Esophagus muscularis mucosa (tissue), 4 donors: ENCODE measurements at regions not wholly inside any gene's neighbourhood (a gene's known extent, or its start where the extent isn't known, plus 50 kb on each side); places are given as distances from the start of the nearest gene placed in this dataset.

Experiments
- DNase-seq: peaks from one replicate; pipeline ENCODE4 v3.0.0-alpha.2; 2017; ENCODE audit errors: extremely low spot score
- H3K27ac ChIP-seq, 4 donors: fragments of 200-600 bp; sonication (generic); replicated peaks in 1 of 4; 1 replicate in 3 of 4; 2 replicates in 1 of 4; pipeline ENCODE4 v1.5.1; 2016 to 2019; ENCODE audit warnings: mild to moderate bottlenecking in 1 of 4
- H3K27me3 ChIP-seq, 4 donors: fragments of 200-600 bp; sonication (generic); one replicate each; pipeline versions ENCODE4 v1.5.1 to v1.6.0; 2016 to 2019
- H3K36me3 ChIP-seq, 4 donors: fragments of 200-600 bp; sonication (generic); one replicate each; pipeline ENCODE4 v1.5.1; 2016 to 2019
- H3K4me1 ChIP-seq, 4 donors: fragments of 200-600 bp; sonication (generic); one replicate each; pipeline ENCODE4 v1.5.1; 2016 to 2019
- H3K4me3 ChIP-seq, 4 donors: fragments of 200-600 bp; sonication (generic); 1 replicate in 2 of 4; 2 replicates in 2 of 4; pipeline ENCODE4 v1.5.1; 2016 to 2019; ENCODE audit warnings: mild to moderate bottlenecking in 4 of 4, moderate library complexity in 1 of 4
- H3K9me3 ChIP-seq, 4 donors: fragments of 200-600 bp; sonication (generic); 1 replicate in 3 of 4; 2 replicates in 1 of 4; pipeline ENCODE4 v1.5.1; 2016 to 2019
- CTCF ChIP-seq, 3 experiments: fragments of 200-600 bp in 2 of 3; fragments of 450-650 bp in 1 of 3; sonication (generic) in 2 of 3; IDR thresholded peaks; one replicate each; pipeline ENCODE4 v1.5.1; 2017 to 2019; ENCODE audit warnings: antibody characterized with exemption in 3 of 3, mild to moderate bottlenecking in 2 of 3, moderate library complexity in 1 of 3
- EP300 ChIP-seq: sonication (generic); formaldehyde crosslinking; IDR thresholded peaks from one replicate; pipeline ENCODE4 v1.6.1; 2017; ENCODE audit warnings: antibody characterized with exemption
- POLR2A ChIP-seq: fragments of 450-650 bp; IDR thresholded peaks from one replicate; pipeline ENCODE4 v1.6.1; 2017; ENCODE audit warnings: antibody characterized with exemption, moderate library complexity, mild to moderate bottlenecking, low read depth
- POLR2AphosphoS5 ChIP-seq, 2 donors: sonication (generic); formaldehyde crosslinking; IDR thresholded peaks; one replicate each; pipeline ENCODE4 v1.6.1; 2017; ENCODE audit warnings: antibody characterized with exemption in 2 of 2
- WGBS: methylation state at CpG from one replicate; pipeline ENCODE4 v1.1.5; 2018; 5-methylcytosine and 5-hydroxymethylcytosine counted together
- intact Hi-C: fragments of 100-400 bp; cut with DNase I; formaldehyde crosslinking; loops from one replicate; pipeline ENCODE4 v1.15.1; 2023

- H3K4me1 ChIP-seq, result no peaks in the 10 kb centered on the region
- H3K27me3 ChIP-seq, result no peaks in the 10 kb centered on the region
- DNase-seq, result peak; percentile 60
- H3K36me3 ChIP-seq, result no peaks in the 10 kb centered on the region
- 72% methylated on average over 4 of the region's 4 CpGs for WGBS
- no peak overlapping the region for H3K27ac ChIP-seq
- no peaks in the 10 kb centered on the region for H3K9me3 ChIP-seq
- intact Hi-C loops, result no loop called here
- TF ChIP-seq POLR2AphosphoS5 (IDR thresholded peaks at IDR 0.05) (no peak), CTCF (IDR thresholded peaks at IDR 0.05) (no peak), EP300 (no peak), POLR2A (no peak)
- no peak overlapping the region for H3K4me3 ChIP-seq
Measured at GRCh38 chr11:79541466-79541865, 100.6 kb upstream of the TENM4 start.

GRCh38 chr11:79538775-79539174 is 97.9 kb upstream of the TENM4 start:
- Histone ChIP-seq H3K36me3 (no peaks in the 10 kb centered on the region), H3K9me3 (no peaks in the 10 kb centered on the region), H3K27ac (no peak overlapping the region), H3K4me3 (no peak overlapping the region), H3K4me1 (no peaks in the 10 kb centered on the region), H3K27me3 (no peaks in the 10 kb centered on the region)
- no peak for TF ChIP-seq EP300
- TF ChIP-seq POLR2AphosphoS5 (IDR thresholded peaks at IDR 0.05), result no peak
- no peak for TF ChIP-seq POLR2A
- no peak for TF ChIP-seq CTCF (IDR thresholded peaks at IDR 0.05)
- intact Hi-C loops, result no loop called here
- DNase-seq, result peak; percentile 84
- WGBS, result 54% methylated on average over 3 of the region's 3 CpGs

GRCh38 chr11:79536155-79536917 is 95.5 kb upstream of the TENM4 start:
- TF ChIP-seq EP300, result no peak
- TF ChIP-seq CTCF (IDR thresholded peaks at IDR 0.05), result no peak
- no peak for TF ChIP-seq POLR2A
- no peak for TF ChIP-seq POLR2AphosphoS5 (IDR thresholded peaks at IDR 0.05)
- intact Hi-C loops, result no loop called here
- H3K27ac ChIP-seq, result no peak overlapping the region

GRCh38 chr11:79535606-79536005 is 94.8 kb upstream of the TENM4 start:
- no peaks in the 10 kb centered on the region for H3K9me3 ChIP-seq
- H3K36me3 ChIP-seq, result no peaks in the 10 kb centered on the region
- H3K4me1 ChIP-seq, result no peaks in the 10 kb centered on the region
- WGBS, result 92% methylated on average over 1 of the region's 1 CpG
- no peak overlapping the region for H3K4me3 ChIP-seq
- DNase-seq, result no peak
- TF ChIP-seq EP300, result no peak
- TF ChIP-seq CTCF (IDR thresholded peaks at IDR 0.05), result no peak
- no peaks in the 10 kb centered on the region for H3K27me3 ChIP-seq
- no peak overlapping the region for H3K27ac ChIP-seq
- intact Hi-C loops, result no loop called here

More at GRCh38 chr11:79536155-79536917, 95.5 kb upstream of the TENM4 start:
- Histone ChIP-seq H3K4me1 (no peaks in the 10 kb centered on the region), H3K27me3 (no peaks in the 10 kb centered on the region), H3K4me3 (no peak overlapping the region), H3K9me3 (no peaks in the 10 kb centered on the region), H3K36me3 (no peaks in the 10 kb centered on the region)
- peak; percentile 78 for DNase-seq
- WGBS, result 67% methylated on average over 5 of the region's 5 CpGs

DNA sequence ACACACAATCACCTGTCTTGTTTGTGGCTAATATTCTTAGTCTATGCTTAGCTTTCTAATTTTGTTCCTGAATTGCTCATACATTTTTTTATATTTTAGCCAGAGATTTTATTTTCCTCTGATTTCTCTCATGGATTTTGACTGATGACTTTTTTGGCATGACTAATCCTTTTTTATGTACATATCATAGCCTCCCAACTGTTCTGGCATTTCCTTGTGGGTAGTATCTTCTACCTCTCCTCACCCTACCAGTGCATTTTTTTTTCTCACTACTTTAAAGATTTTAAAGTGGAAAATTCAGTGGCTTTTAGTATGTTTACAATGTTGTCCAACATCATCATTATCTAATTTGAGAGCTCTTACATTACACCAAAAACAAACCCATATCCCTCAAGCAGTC is 84.4 kb upstream of the TENM4 start:
- H3K4me3 ChIP-seq, result no peak overlapping the region
- H3K4me1 ChIP-seq, result no peaks in the 10 kb centered on the region
- no peaks in the 10 kb centered on the region for H3K36me3 ChIP-seq
- no peaks in the 10 kb centered on the region for H3K9me3 ChIP-seq
- TF ChIP-seq CTCF (IDR thresholded peaks at IDR 0.05) (no peak), POLR2AphosphoS5 (IDR thresholded peaks at IDR 0.05) (no peak), EP300 (no peak), POLR2A (no peak)
- no peaks in the 10 kb centered on the region for H3K27me3 ChIP-seq
- intact Hi-C loops, result no loop called here
- H3K27ac ChIP-seq, result no peak overlapping the region
- no peak for DNase-seq
